ENCODE measurements at regions not wholly inside any gene's neighbourhood (a gene's known extent, or its start where the extent isn't known, plus 50 kb on each side); places are given as distances from the start of the nearest gene placed in this dataset.

GRCh38 chr11:112810951-112811350 lies 150.3 kb upstream of the NCAM1 start:
- DNase-seq (ENCODE audit: low read depth): no peak
- TF ChIP-seq CTCF (IDR thresholded peaks at IDR 0.05; ENCODE audit: insufficient read depth, low read length, poor library complexity, severe bottlenecking): no peak
- no peak overlapping the region for H3K4me3 ChIP-seq (ENCODE audit: low read depth, low read length)

GRCh38 chr11:112811783-112812182 lies 149.4 kb upstream of the NCAM1 start:
- no peak overlapping the region for H3K4me3 ChIP-seq (ENCODE audit: low read depth, low read length)
- no peaks in the 10 kb centered on the region for H3K27me3 ChIP-seq (ENCODE audit: control insufficient read depth, insufficient read depth, low read length)
- no peaks in the 10 kb centered on the region for H3K36me3 ChIP-seq (ENCODE audit: control insufficient read depth, insufficient read depth, low read length)
- no peak for DNase-seq (ENCODE audit: low read depth)
- no peak for TF ChIP-seq CTCF (IDR thresholded peaks at IDR 0.05; ENCODE audit: insufficient read depth, low read length, poor library complexity, severe bottlenecking)

More at GRCh38 chr11:112810951-112811350, 150.3 kb upstream of the NCAM1 start:
- no peaks in the 10 kb centered on the region for H3K36me3 ChIP-seq (ENCODE audit: control insufficient read depth, insufficient read depth, low read length)
- peaks cover 4% of the 10 kb centered on the region for H3K27me3 ChIP-seq (ENCODE audit: control insufficient read depth, insufficient read depth, low read length)

- no peak for TF ChIP-seq CTCF (IDR thresholded peaks at IDR 0.05; ENCODE audit: insufficient read depth, low read length, poor library complexity, severe bottlenecking)
- DNase-seq (ENCODE audit: low read depth): no peak
These were observed 148.5 kb upstream of the NCAM1 start for GRCh38 chr11:112812729-112813128.

GRCh38 chr11:112814168-112814567 lies 147.1 kb upstream of the NCAM1 start:
- Histone ChIP-seq H3K36me3 (ENCODE audit: control insufficient read depth, insufficient read depth, low read length) (no peaks in the 10 kb centered on the region), H3K4me3 (ENCODE audit: low read depth, low read length) (no peak overlapping the region), H3K27me3 (ENCODE audit: control insufficient read depth, insufficient read depth, low read length) (no peaks in the 10 kb centered on the region)
- no peak for DNase-seq (ENCODE audit: low read depth)
- TF ChIP-seq CTCF (IDR thresholded peaks at IDR 0.05; ENCODE audit: insufficient read depth, low read length, poor library complexity, severe bottlenecking): no peak

More at GRCh38 chr11:112812729-112813128, 148.5 kb upstream of the NCAM1 start:
- H3K4me3 ChIP-seq (ENCODE audit: low read depth, low read length): no peak overlapping the region
- no peaks in the 10 kb centered on the region for H3K36me3 ChIP-seq (ENCODE audit: control insufficient read depth, insufficient read depth, low read length)
- H3K27me3 ChIP-seq (ENCODE audit: control insufficient read depth, insufficient read depth, low read length): no peaks in the 10 kb centered on the region

GRCh38 chr11:112817376-112817775 lies 143.8 kb upstream of the NCAM1 start:
- Histone ChIP-seq H3K4me3 (ENCODE audit: low read depth, low read length) (no peak overlapping the region), H3K36me3 (ENCODE audit: control insufficient read depth, insufficient read depth, low read length) (no peaks in the 10 kb centered on the region), H3K27me3 (ENCODE audit: control insufficient read depth, insufficient read depth, low read length) (no peaks in the 10 kb centered on the region)
- DNase-seq (ENCODE audit: low read depth): no peak
- no peak for TF ChIP-seq CTCF (IDR thresholded peaks at IDR 0.05; ENCODE audit: insufficient read depth, low read length, poor library complexity, severe bottlenecking)

GRCh38 chr11:112822478-112823274 lies 138.5 kb upstream of the NCAM1 start:
- no peaks in the 10 kb centered on the region for H3K27me3 ChIP-seq (ENCODE audit: control insufficient read depth, insufficient read depth, low read length)
- no peak overlapping the region for H3K4me3 ChIP-seq (ENCODE audit: low read depth, low read length)
- no peaks in the 10 kb centered on the region for H3K36me3 ChIP-seq (ENCODE audit: control insufficient read depth, insufficient read depth, low read length)
- DNase-seq (ENCODE audit: low read depth): no peak
- no peak for TF ChIP-seq CTCF (IDR thresholded peaks at IDR 0.05; ENCODE audit: insufficient read depth, low read length, poor library complexity, severe bottlenecking)
